HCT116 (cell line): ENCODE measurements at regions not wholly inside any gene's neighbourhood (a gene's known extent, or its start where the extent isn't known, plus 50 kb on each side); places are given as distances from the start of the nearest gene placed in this dataset.

Experiments
- CTCF ChIP-seq, 3 experiments: fragments of 200-600 bp in 1 of 3; sonication (generic) in 1 of 3; IDR thresholded peaks in 2 of 3; conservative IDR thresholded peaks in 1 of 3; 2 replicates each; pipeline ENCODE4 v1.5.1; 2012 to 2017; ENCODE audit warnings: low read depth in 2 of 3, low read length in 2 of 3, antibody characterized with exemption in 1 of 3, borderline replicate concordance in 1 of 3, control low read depth in 1 of 3, mild to moderate bottlenecking in 1 of 3, mixed read lengths in 1 of 3, mixed run types in 1 of 3, moderate library complexity in 1 of 3; ENCODE audit not compliant: insufficient read depth in 1 of 3
- EZH2 ChIP-seq: fragments of 200-600 bp; sonication (generic); IDR thresholded peaks from 2 replicates; pipeline ENCODE4 v1.6.1; 2017; ENCODE audit warnings: antibody characterized with exemption, mixed run types
- POLR2A ChIP-seq: IDR thresholded peaks from 2 replicates; pipeline ENCODE4 v1.7.0; 2011; ENCODE audit warnings: borderline replicate concordance; ENCODE audit not compliant: insufficient read depth, insufficient read length; ENCODE audit errors: extremely low read depth
- POLR2AphosphoS5 ChIP-seq: IDR thresholded peaks from 2 replicates; pipeline ENCODE4 v1.6.1; 2011; ENCODE audit warnings: mild to moderate bottlenecking, low read depth, low read length, moderate library complexity

GRCh38 chr17:68185820-68186219, 62.0 kb upstream of the AMZ2 start:
- no peak for TF ChIP-seq CTCF (IDR thresholded peaks at IDR 0.05 in 2 of 3, conservative IDR thresholded peaks at IDR 0.05 in 1 of 3; ENCODE audit: borderline replicate concordance in 1 of 3, insufficient read depth in 1 of 3, low read depth in 2 of 3, low read length in 2 of 3)
- TF ChIP-seq POLR2AphosphoS5 = no peak
- TF ChIP-seq POLR2A = no peak
- TF ChIP-seq EZH2 = no peak
